Immature natural killer cell (primary cell): ENCODE measurements at regions not wholly inside any gene's neighbourhood (a gene's known extent, or its start where the extent isn't known, plus 50 kb on each side); places are given as distances from the start of the nearest gene placed in this dataset.

ENCODE experiments used
- DNase-seq, 3 donors: peaks; one replicate each; pipeline ENCODE4 v3.0.0; 2022; ENCODE audit warnings: mixed read lengths in 1 of 3
- H3K27ac Mint-ChIP-seq, 6 donors: one replicate each; pipeline ENCODE4 v1.8.0; 2020; ENCODE audit warnings: mixed read lengths in 6 of 6, mild to moderate bottlenecking in 5 of 6, inconsistent platforms in 4 of 6, moderate library complexity in 3 of 6
- H3K27me3 Mint-ChIP-seq, 3 donors: one replicate each; pipeline ENCODE4 v1.8.0; 2020 to 2021; ENCODE audit warnings: low read depth in 3 of 3, mild to moderate bottlenecking in 3 of 3, mixed read lengths in 3 of 3, moderate library complexity in 3 of 3, inconsistent platforms in 1 of 3
- H3K36me3 Mint-ChIP-seq, 3 donors: one replicate each; pipeline ENCODE4 v1.8.0; 2020; ENCODE audit warnings: mixed read lengths in 3 of 3, inconsistent platforms in 2 of 3, mild to moderate bottlenecking in 2 of 3
- H3K4me1 Mint-ChIP-seq, 2 donors: one replicate each; pipeline ENCODE4 v1.8.0; 2020; ENCODE audit warnings: inconsistent platforms in 2 of 2, mild to moderate bottlenecking in 2 of 2, mixed read lengths in 2 of 2, moderate library complexity in 1 of 2
- H3K4me3 Mint-ChIP-seq, 5 donors: one replicate each; pipeline ENCODE4 v1.8.0; 2020; ENCODE audit warnings: mild to moderate bottlenecking in 5 of 5, mixed read lengths in 5 of 5, inconsistent platforms in 3 of 5, moderate library complexity in 3 of 5
- H3K9me3 Mint-ChIP-seq, 6 donors: one replicate each; pipeline ENCODE4 v1.8.0; 2020; ENCODE audit warnings: mild to moderate bottlenecking in 6 of 6, mixed read lengths in 6 of 6, inconsistent platforms in 4 of 6, moderate library complexity in 3 of 6

GRCh38 chr16:74232806-74233465 is 63.7 kb upstream of the PSMD7 start:
- H3K27ac Mint-ChIP-seq: no peak overlapping the region
- DNase-seq: no peak

DNA sequence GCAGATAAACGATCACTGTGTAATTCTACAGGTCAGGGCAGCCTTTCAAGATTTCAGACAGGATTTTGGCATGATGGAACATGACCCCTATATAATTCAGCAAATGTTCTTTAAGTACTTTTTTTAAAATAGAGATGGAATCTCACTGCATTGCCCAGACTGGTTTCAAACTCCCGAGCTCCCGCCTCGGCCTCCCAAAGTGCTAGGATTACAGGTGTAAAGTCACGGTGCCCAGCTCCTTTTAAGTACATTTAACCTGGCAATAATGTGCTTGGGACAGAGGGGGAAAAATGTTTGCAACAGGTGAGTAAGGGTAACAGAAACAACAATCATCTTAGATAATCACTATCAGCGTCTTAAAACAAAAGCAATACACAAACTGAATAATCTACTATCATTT is 66.5 kb upstream of the PSMD7 start:
- Mint-ChIP-seq H3K27ac (no peak overlapping the region), H3K9me3 (peaks cover 0 to 1% (median 0%) of the 10 kb centered on the region in 6 donors), H3K27me3 (peaks cover 0 to 10% (median 3%) of the 10 kb centered on the region in 3 donors), H3K4me1 (no peaks in the 10 kb centered on the region), H3K4me3 (no peak overlapping the region), H3K36me3 (no peaks in the 10 kb centered on the region)
- DNase-seq: no peak

More at GRCh38 chr16:74232806-74233465, 63.7 kb upstream of the PSMD7 start:
- Mint-ChIP-seq H3K4me3 (no peak overlapping the region), H3K27me3 (peaks cover 2 to 7% (median 6%) of the 10 kb centered on the region in 3 donors), H3K9me3 (peaks cover 0 to 1% (median 0%) of the 10 kb centered on the region in 6 donors), H3K4me1 (no peaks in the 10 kb centered on the region), H3K36me3 (no peaks in the 10 kb centered on the region)

DNA sequence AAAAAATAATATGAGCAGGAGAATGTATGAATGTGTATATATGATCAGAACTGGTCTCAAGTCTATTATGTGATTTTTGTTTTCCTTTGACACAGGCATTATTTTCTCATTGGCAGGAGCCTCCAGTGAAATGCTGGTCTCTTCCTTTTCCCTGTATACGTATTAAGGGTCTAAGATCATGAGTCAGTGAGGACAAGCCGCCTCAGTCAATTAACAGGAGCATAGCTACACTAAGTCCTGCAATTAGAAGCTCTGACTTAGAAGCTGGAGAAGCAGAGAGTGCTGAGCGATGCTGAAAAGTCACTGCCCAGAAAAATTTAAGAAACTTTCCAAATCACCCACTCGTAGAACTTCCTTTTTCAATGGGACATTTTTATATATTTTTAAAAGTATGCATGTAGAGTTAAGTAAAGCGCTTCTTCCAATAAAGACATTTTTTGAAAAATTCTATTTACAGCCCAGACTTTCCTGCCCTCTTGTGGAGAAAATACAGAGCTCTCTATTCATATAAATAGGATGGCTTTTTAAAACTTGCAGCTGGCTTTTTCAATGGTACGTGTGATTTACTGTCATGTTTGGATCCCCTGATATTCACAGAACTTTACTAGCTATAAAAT is 70.2 kb upstream of the PSMD7 start:
- no peak for DNase-seq
- Mint-ChIP-seq H3K27ac (no peak overlapping the region), H3K4me3 (no peak overlapping the region), H3K9me3 (no peaks in the 10 kb centered on the region), H3K27me3 (peaks cover 0 to 10% (median 4%) of the 10 kb centered on the region in 3 donors), H3K36me3 (no peaks in the 10 kb centered on the region), H3K4me1 (no peaks in the 10 kb centered on the region)

- peaks cover 0 to 10% (median 6%) of the 10 kb centered on the region in 3 donors for H3K27me3 Mint-ChIP-seq
- H3K4me3 Mint-ChIP-seq: no peak overlapping the region
- no peak for DNase-seq
- no peaks in the 10 kb centered on the region for H3K9me3 Mint-ChIP-seq
- H3K27ac Mint-ChIP-seq: no peak overlapping the region
- H3K4me1 Mint-ChIP-seq: no peaks in the 10 kb centered on the region
- H3K36me3 Mint-ChIP-seq: no peaks in the 10 kb centered on the region
Measured at GRCh38 chr16:74224828-74225612, 71.6 kb upstream of the PSMD7 start.

DNA sequence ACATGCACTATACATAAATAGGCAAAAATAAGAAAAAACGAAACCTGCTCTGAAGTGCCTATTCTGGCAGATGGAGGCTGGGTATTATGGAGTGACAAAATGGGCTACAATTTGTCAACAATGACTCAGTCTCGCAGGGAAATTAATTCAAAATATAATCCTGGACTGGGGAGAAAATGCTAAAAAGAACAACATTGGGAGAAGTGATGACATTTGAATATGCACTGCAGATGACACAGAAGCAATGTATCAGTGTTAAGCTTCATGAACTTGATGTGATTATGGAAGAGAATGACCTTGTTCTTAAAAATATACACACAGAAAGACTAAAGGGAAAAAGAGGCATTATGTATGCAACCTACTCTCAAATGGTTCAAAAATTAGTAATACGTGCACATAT is 74.8 kb upstream of the PSMD7 start:
- Mint-ChIP-seq H3K27ac (no peak overlapping the region), H3K36me3 (no peaks in the 10 kb centered on the region), H3K4me1 (no peaks in the 10 kb centered on the region), H3K9me3 (no peaks in the 10 kb centered on the region), H3K27me3 (peaks cover 0 to 9% (median 7%) of the 10 kb centered on the region in 3 donors), H3K4me3 (no peak overlapping the region)
- no peak for DNase-seq

DNA sequence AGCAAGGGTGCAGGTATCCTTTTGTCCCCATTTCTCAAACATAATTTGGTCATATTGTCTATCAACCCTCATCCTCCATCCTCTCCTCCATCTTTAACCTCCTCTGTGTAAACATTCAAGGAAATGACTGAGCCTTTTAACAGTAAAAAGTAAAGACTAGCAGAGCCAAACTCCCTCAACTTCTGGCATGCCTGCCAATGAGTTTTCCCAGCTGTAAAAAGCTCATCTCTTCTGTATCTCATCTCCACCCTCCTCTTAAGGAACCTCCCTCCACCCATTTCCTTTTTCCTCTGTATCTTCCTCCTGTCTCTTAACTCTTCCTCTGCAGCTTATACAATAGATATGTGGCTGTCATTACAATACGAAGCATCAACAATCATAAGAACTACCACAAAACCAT is 76.9 kb upstream of the PSMD7 start:
- H3K4me3 Mint-ChIP-seq: no peak overlapping the region
- H3K27ac Mint-ChIP-seq: no peak overlapping the region
- no peak for DNase-seq
- no peaks in the 10 kb centered on the region for H3K36me3 Mint-ChIP-seq
- H3K27me3 Mint-ChIP-seq: peaks cover 0 to 12% (median 6%) of the 10 kb centered on the region in 3 donors
- no peaks in the 10 kb centered on the region for H3K4me1 Mint-ChIP-seq
- no peaks in the 10 kb centered on the region for H3K9me3 Mint-ChIP-seq

GRCh38 chr16:74218871-74219270 is 77.7 kb upstream of the PSMD7 start:
- Mint-ChIP-seq H3K4me1 (no peaks in the 10 kb centered on the region), H3K36me3 (no peaks in the 10 kb centered on the region), H3K27me3 (peaks cover 0 to 12% (median 6%) of the 10 kb centered on the region in 3 donors), H3K4me3 (no peak overlapping the region), H3K27ac (no peak overlapping the region), H3K9me3 (no peaks in the 10 kb centered on the region)
- no peak for DNase-seq

DNA sequence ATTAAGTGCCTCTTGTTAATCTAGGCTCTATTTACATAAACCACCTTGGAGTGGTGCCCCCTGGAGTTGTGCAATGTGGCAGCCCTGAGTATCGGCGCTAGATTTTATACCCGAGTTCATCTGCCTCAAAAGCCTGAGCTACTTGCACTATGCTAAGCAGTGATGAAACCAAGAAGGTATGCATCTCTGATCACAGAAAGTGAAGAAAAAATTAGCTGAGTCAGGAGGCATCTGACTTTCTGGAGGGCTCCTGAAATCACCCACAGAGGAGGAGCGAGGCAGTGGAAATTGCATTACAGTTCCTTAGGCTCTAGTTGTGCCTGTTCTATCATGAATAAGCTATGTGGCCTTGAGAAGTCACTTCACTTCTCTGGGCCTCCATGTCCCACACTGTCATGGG is 80.3 kb upstream of the PSMD7 start:
- no peak for DNase-seq
- no peak overlapping the region for H3K27ac Mint-ChIP-seq
- H3K27me3 Mint-ChIP-seq: peaks cover 0 to 11% (median 10%) of the 10 kb centered on the region in 3 donors
- H3K36me3 Mint-ChIP-seq: no peaks in the 10 kb centered on the region
- H3K4me1 Mint-ChIP-seq: no peaks in the 10 kb centered on the region
- H3K4me3 Mint-ChIP-seq: no peak overlapping the region
- no peaks in the 10 kb centered on the region for H3K9me3 Mint-ChIP-seq

GRCh38 chr16:74215249-74215648 is 81.4 kb upstream of the PSMD7 start:
- peaks cover 0 to 11% (median 10%) of the 10 kb centered on the region in 3 donors for H3K27me3 Mint-ChIP-seq
- H3K36me3 Mint-ChIP-seq: no peaks in the 10 kb centered on the region
- H3K4me3 Mint-ChIP-seq: no peak overlapping the region
- H3K9me3 Mint-ChIP-seq: no peaks in the 10 kb centered on the region
- no peaks in the 10 kb centered on the region for H3K4me1 Mint-ChIP-seq
- H3K27ac Mint-ChIP-seq: no peak overlapping the region
- no peak for DNase-seq

DNA sequence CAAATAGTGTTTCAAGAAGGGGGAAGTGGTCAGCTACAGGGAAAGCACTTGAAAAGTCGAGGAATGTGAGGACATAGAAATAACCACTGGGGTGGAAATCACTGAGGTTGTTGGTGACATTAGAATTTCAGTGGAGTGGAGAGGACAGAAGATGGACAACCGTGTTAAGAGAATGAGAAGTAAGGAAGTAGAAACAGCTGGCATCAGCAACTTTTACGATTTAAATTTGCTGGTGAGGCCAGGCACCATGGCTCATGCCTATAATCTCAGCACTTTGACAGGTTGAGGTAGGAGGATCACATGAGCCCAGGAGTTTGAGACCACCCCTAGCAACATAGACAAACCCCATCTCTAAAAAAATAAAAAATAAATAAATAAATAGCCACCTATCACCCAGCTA is 83.2 kb upstream of the PSMD7 start:
- no peak overlapping the region for H3K4me3 Mint-ChIP-seq
- DNase-seq: no peak
- no peak overlapping the region for H3K27ac Mint-ChIP-seq
- no peaks in the 10 kb centered on the region for H3K9me3 Mint-ChIP-seq
- no peaks in the 10 kb centered on the region for H3K36me3 Mint-ChIP-seq
- no peaks in the 10 kb centered on the region for H3K4me1 Mint-ChIP-seq
- peaks cover 0 to 7% (median 4%) of the 10 kb centered on the region in 3 donors for H3K27me3 Mint-ChIP-seq

- H3K27ac Mint-ChIP-seq: no peak overlapping the region
- no peak for DNase-seq
- H3K36me3 Mint-ChIP-seq: no peaks in the 10 kb centered on the region
- H3K4me3 Mint-ChIP-seq: no peak overlapping the region
- no peaks in the 10 kb centered on the region for H3K4me1 Mint-ChIP-seq
- H3K27me3 Mint-ChIP-seq: peaks cover 0 to 5% (median 0%) of the 10 kb centered on the region in 3 donors
- peaks cover 0 to 2% (median 0%) of the 10 kb centered on the region in 6 donors for H3K9me3 Mint-ChIP-seq
Measured at GRCh38 chr16:74210245-74210644, 86.4 kb upstream of the PSMD7 start.

GRCh38 chr16:74202009-74202408 is 94.6 kb upstream of the PSMD7 start:
- Mint-ChIP-seq H3K4me3 (no peak overlapping the region), H3K4me1 (no peaks in the 10 kb centered on the region)

GRCh38 chr16:74201576-74201975 is 95.0 kb upstream of the PSMD7 start:
- peaks cover 0 to 2% (median 0%) of the 10 kb centered on the region in 6 donors for H3K9me3 Mint-ChIP-seq
- no peaks in the 10 kb centered on the region for H3K36me3 Mint-ChIP-seq
- no peak for DNase-seq
- H3K27ac Mint-ChIP-seq: no peak overlapping the region
- H3K27me3 Mint-ChIP-seq: peaks cover 0 to 9% (median 0%) of the 10 kb centered on the region in 3 donors
- no peak overlapping the region for H3K4me3 Mint-ChIP-seq
- H3K4me1 Mint-ChIP-seq: no peaks in the 10 kb centered on the region

More at GRCh38 chr16:74202009-74202408, 94.6 kb upstream of the PSMD7 start:
- H3K36me3 Mint-ChIP-seq: no peaks in the 10 kb centered on the region
- H3K27ac Mint-ChIP-seq: no peak overlapping the region
- H3K9me3 Mint-ChIP-seq: peaks cover 0 to 2% (median 0%) of the 10 kb centered on the region in 6 donors
- peaks cover 0 to 9% (median 0%) of the 10 kb centered on the region in 3 donors for H3K27me3 Mint-ChIP-seq
- no peak for DNase-seq

DNA sequence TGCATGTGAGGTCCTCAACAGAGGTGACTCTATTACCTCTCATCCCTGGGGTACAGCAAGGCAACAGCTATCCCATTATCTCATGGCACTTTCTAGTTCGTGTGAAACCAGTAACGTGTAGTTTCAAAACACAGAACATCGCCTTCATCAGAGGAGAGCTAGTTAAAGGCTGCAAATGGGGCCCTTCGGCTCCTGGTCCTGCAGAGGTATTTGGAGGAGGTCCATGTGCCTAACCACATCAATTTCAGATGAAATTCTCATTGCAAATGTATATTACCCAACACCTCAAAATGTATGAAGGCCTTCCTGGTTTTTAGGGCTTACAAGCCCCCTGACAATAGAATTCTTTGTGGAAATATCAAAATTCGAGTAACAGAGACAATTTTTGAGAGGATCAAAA is 95.7 kb upstream of the PSMD7 start:
- no peak overlapping the region for H3K4me3 Mint-ChIP-seq
- peaks cover 0 to under 1% (median 0%) of the 10 kb centered on the region in 6 donors for H3K9me3 Mint-ChIP-seq
- H3K27ac Mint-ChIP-seq: no peak overlapping the region
- no peak for DNase-seq
- H3K27me3 Mint-ChIP-seq: peaks cover 0 to 9% (median 0%) of the 10 kb centered on the region in 3 donors
- H3K36me3 Mint-ChIP-seq: no peaks in the 10 kb centered on the region
- no peaks in the 10 kb centered on the region for H3K4me1 Mint-ChIP-seq
